DOHH2 (cell line): ENCODE measurements at regions not wholly inside any gene's neighbourhood (a gene's known extent, or its start where the extent isn't known, plus 50 kb on each side); places are given as distances from the start of the nearest gene placed in this dataset.

Experiments used
- H3F3A ChIP-seq: fragments of 200-600 bp; sonication (generic), shearing (Covaris generic); 2 replicates; pipeline ENCODE4 v1.6.0; 2016; ENCODE audit warnings: antibody characterized with exemption, mild to moderate bottlenecking; ENCODE audit not compliant: control insufficient read depth, insufficient read depth
- H3K27ac ChIP-seq: fragments of 200-600 bp; sonication (generic); 2 replicates; pipeline ENCODE4 v1.5.1; 2014; ENCODE audit warnings: low read depth, mild to moderate bottlenecking, low read length, moderate library complexity
- H3K27me3 ChIP-seq: fragments of 200-600 bp; sonication (generic); 2 replicates; pipeline ENCODE4 v1.6.1; 2014; ENCODE audit warnings: mild to moderate bottlenecking, low read length, mixed read lengths; ENCODE audit not compliant: control insufficient read depth
- H3K36me3 ChIP-seq: fragments of 200-600 bp; sonication (generic); 2 replicates; pipeline ENCODE4 v1.6.1; 2014; ENCODE audit warnings: mild to moderate bottlenecking, low read length, moderate library complexity, mixed read lengths; ENCODE audit not compliant: control insufficient read depth
- H3K4me1 ChIP-seq: fragments of 200-600 bp; sonication (generic); 2 replicates; pipeline ENCODE4 v1.6.1; 2014; ENCODE audit warnings: mild to moderate bottlenecking, low read length, mixed read lengths; ENCODE audit not compliant: control insufficient read depth
- H3K4me2 ChIP-seq: fragments of 200-600 bp; sonication (generic); 2 replicates; pipeline ENCODE4 v1.6.0; 2014; ENCODE audit warnings: mild to moderate bottlenecking, low read length, moderate library complexity
- H3K4me3 ChIP-seq: fragments of 200-600 bp; sonication (generic); 2 replicates; pipeline ENCODE4 v1.5.1; 2014; ENCODE audit warnings: mild to moderate bottlenecking, low read length, mixed read lengths
- H3K79me2 ChIP-seq: fragments of 200-600 bp; sonication (generic); 2 replicates; pipeline ENCODE4 v1.6.1; 2014; ENCODE audit warnings: mild to moderate bottlenecking, low read length, mixed read lengths; ENCODE audit not compliant: control insufficient read depth
- H3K9me2 ChIP-seq: fragments of 200-600 bp; sonication (generic); replicated peaks from 2 replicates; pipeline ENCODE4 v1.6.1; 2014; ENCODE audit warnings: mild to moderate bottlenecking, low read length, mixed read lengths; ENCODE audit not compliant: control insufficient read depth
- H3K9me3 ChIP-seq: fragments of 200-600 bp; sonication (generic); 2 replicates; pipeline ENCODE4 v1.6.1; 2014; ENCODE audit warnings: antibody characterized with exemption, low read length, mixed read lengths; ENCODE audit not compliant: control insufficient read depth, insufficient read depth
- H4K20me1 ChIP-seq: fragments of 200-600 bp; sonication (generic); 2 replicates; pipeline ENCODE4 v1.6.0; 2014; ENCODE audit warnings: low read depth, mild to moderate bottlenecking, antibody characterized with exemption, low read length, moderate library complexity; ENCODE audit not compliant: control insufficient read depth, insufficient read depth
- CTCF ChIP-seq: fragments of 200-600 bp; sonication (generic); IDR thresholded peaks from one replicate; pipeline ENCODE4 v1.5.1; 2014; ENCODE audit warnings: antibody characterized with exemption, mild to moderate bottlenecking, low read depth, low read length; ENCODE audit not compliant: poor library complexity, severe bottlenecking
- EZH2phosphoT487 ChIP-seq: fragments of 200-600 bp; sonication (generic); IDR thresholded peaks from 2 replicates; pipeline ENCODE4 v1.6.1; 2017; ENCODE audit warnings: borderline replicate concordance, mild to moderate bottlenecking, antibody characterized with exemption, low read length, moderate library complexity, mixed read lengths

DNA sequence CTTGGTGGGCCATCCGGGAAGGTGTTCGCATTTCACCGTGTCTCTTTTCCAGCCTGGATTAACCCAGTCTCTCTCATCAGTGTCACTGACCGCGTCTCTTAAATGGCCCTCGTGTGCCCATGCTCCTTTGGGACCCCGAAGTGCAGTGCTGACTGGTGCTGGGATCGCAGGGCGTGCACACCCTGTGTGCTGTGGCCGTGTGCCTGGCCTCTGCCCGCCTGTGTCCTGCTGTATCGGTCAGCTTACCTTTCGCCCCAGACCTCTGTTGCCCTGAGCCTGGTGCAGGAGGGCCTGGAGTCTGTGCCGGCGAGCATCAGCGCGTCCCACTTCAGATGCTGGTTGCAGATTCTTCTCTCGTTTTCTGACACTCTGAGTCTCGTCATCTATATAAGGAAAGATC is 68.3 kb upstream of the HGFAC start:
- Histone ChIP-seq H4K20me1 (no peaks in the 10 kb centered on the region), H3K27me3 (peaks cover 26% of the 10 kb centered on the region), H3K79me2 (no peaks in the 10 kb centered on the region), H3F3A (no peaks in the 10 kb centered on the region), H3K9me2 (no peaks in the 10 kb centered on the region), H3K27ac (no peak overlapping the region), H3K36me3 (no peaks in the 10 kb centered on the region), H3K4me2 (peak overlapping the region; percentile 26; the same call in 1 of the 2 replicates), H3K9me3 (no peaks in the 10 kb centered on the region), H3K4me3 (no peak overlapping the region), H3K4me1 (peaks cover 11% of the 10 kb centered on the region)
- no peak for TF ChIP-seq EZH2phosphoT487
- TF ChIP-seq CTCF: no peak

GRCh38 chr4:3374011-3374645 is 67.6 kb upstream of the HGFAC start:
- Histone ChIP-seq H3K27ac (no peak overlapping the region), H3K4me2 (no peak overlapping the region), H4K20me1 (no peaks in the 10 kb centered on the region), H3K36me3 (no peaks in the 10 kb centered on the region), H3K9me2 (no peaks in the 10 kb centered on the region), H3K9me3 (no peaks in the 10 kb centered on the region), H3F3A (no peaks in the 10 kb centered on the region), H3K4me3 (no peak overlapping the region), H3K27me3 (peaks cover 24% of the 10 kb centered on the region), H3K79me2 (no peaks in the 10 kb centered on the region), H3K4me1 (peaks cover 11% of the 10 kb centered on the region)
- no peak for TF ChIP-seq CTCF
- no peak for TF ChIP-seq EZH2phosphoT487

- Histone ChIP-seq H3K9me3 (no peaks in the 10 kb centered on the region), H3K4me2 (no peak overlapping the region), H3K27me3 (peaks cover 18% of the 10 kb centered on the region), H3F3A (no peaks in the 10 kb centered on the region), H3K36me3 (no peaks in the 10 kb centered on the region), H3K27ac (no peak overlapping the region), H3K79me2 (no peaks in the 10 kb centered on the region), H4K20me1 (no peaks in the 10 kb centered on the region), H3K4me3 (no peak overlapping the region), H3K9me2 (no peaks in the 10 kb centered on the region), H3K4me1 (peaks cover 11% of the 10 kb centered on the region)
- TF ChIP-seq CTCF (no peak), EZH2phosphoT487 (no peak)
Measured at GRCh38 chr4:3374667-3375066, 67.1 kb upstream of the HGFAC start.

DNA sequence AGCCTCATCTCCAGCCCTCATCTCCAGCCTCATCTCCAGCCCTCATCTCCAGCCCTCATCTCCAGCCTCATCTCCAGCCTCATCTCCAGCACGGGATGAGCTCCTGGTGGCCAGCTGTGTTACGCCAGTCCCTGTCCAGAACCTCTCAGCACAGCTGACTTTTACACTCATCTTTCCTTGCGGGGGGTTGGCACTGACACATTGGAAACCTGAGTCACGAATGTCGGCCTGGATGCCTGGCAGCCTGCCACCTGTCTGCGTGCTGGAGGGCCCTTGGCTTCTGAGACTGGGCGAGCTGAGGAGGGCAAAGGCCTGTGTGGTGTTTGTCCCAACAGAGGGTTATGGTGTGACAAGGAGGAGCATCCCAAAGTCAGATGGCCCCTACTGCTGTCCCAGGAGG is 66.1 kb upstream of the HGFAC start:
- no peaks in the 10 kb centered on the region for H3F3A ChIP-seq
- H3K4me2 ChIP-seq: no peak overlapping the region
- no peak overlapping the region for H3K27ac ChIP-seq
- H3K4me1 ChIP-seq: peaks cover 8% of the 10 kb centered on the region
- H3K4me3 ChIP-seq: no peak overlapping the region
- H3K9me2 ChIP-seq: no peaks in the 10 kb centered on the region
- H3K36me3 ChIP-seq: no peaks in the 10 kb centered on the region
- TF ChIP-seq CTCF (no peak), EZH2phosphoT487 (no peak)
- no peaks in the 10 kb centered on the region for H3K79me2 ChIP-seq
- H3K27me3 ChIP-seq: peaks cover 12% of the 10 kb centered on the region; the same call in 1 of the 2 replicates
- H4K20me1 ChIP-seq: no peaks in the 10 kb centered on the region
- peaks cover 9% of the 10 kb centered on the region; the same call in 1 of the 2 replicates for H3K9me3 ChIP-seq
